NCI-H1417 (cell line): ENCODE measurements at regions not wholly inside any gene's neighbourhood (a gene's known extent, or its start where the extent isn't known, plus 50 kb on each side); places are given as distances from the start of the nearest gene placed in this dataset.
"Not testable (repeated sequence)": the region's sequence is repeated elsewhere in the genome, so short reads cannot be mapped to it uniquely, and the experiment has no call there.

Source experiments
- DNase-seq, 3 experiments: peaks; one replicate each; lab custom pipeline; 2025; lab: John Stamatoyannopoulos, UW

DNA sequence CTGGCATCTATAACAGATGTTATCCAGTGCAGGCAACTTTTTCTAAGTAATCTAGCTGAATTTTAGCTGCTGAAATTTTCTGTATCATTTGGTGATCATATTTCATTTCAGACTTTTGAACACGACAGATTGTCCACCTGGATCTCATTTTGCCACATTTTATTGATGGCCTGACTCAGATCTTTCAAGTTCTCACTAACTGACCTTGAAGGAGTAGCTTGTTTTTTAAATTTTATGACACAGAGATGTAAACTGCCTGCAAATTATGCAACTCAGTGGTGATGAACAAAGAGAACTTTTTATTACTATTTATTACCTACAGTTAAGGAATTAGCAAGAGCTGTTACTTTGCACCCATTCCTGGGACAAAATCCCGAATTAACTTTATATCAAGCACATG lies 366.4 kb downstream of the PAX1 start:
- DNase-seq: no peak

DNA sequence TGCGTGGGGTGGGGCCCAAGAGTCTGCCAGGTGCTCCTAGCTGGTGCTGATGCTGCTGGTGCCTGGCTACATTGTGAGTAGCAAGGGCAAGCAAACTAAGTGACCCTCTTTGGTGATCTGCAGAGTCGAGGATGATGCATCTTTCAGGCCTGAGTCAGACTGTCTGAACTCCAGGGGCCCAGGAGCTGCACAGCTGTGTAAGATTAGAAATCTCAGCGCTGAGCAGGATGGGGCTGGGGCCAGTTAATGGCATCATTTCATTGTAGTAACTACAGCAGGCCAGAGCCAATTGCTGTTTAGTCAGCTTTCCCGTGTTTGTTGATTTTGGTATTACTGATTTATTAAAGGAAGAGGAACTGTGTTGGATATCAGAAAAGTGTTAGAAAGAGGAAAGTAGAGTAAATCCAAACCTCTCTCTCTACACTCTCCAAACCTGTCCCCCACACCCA lies 365.2 kb downstream of the PAX1 start:
- DNase-seq: no peak

DNA sequence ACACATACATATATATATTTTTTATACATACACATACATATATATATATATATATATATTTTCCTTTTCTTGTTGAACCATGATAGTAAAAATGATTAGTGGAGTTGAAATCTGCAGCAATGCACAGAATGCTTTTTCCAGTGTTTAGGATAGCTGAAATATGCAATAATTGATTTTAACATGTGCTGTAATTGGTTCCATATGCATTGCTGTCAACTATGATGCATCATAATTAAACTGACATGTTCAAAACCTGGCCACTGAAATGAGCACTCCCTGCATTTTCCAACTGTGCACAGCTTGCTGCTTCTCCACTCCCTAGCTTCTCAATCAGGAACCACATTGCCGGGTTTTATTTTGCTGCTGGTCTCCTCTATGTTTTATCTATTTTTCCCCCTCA lies 358.3 kb downstream of the PAX1 start:
- DNase-seq: no peak

DNA sequence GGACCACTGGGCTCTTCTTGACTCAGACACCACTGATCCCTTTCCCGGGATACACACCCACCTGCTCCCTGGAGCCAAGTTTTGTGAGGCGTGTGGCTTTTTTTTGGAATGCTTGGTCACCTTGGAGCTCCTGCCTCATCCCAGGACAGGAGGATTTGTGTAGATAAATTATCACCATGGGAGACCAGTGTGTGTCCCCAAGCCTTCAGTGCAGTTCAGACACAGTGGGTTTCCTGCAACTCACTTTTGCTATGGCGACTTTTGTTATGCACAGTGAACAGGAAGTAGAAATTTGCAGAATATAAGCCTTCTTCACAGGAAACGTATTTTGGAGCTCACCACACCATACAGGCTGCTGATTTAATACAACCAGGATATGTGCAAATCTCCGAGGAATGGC lies 357.4 kb downstream of the PAX1 start:
- no peak for DNase-seq

DNA sequence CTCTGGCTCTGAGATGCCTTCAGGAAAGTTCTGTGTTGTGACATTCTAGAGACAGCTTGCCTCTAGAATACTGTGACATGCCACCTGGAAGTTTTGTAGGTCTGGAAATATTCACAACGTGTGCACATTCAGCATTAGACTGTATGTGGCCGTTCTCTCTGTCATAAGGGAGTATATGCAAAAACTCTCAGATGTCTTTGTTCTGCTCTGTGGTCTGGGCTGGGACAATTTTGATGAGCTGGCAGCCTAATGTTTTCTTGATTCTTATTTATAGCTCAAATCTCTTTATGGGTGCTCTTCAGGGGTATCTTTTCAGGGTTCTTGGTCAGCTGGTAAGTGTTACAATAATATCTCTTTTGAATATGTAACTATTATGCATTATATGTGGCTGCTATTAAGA lies 355.1 kb downstream of the PAX1 start:
- no peak for DNase-seq

DNA sequence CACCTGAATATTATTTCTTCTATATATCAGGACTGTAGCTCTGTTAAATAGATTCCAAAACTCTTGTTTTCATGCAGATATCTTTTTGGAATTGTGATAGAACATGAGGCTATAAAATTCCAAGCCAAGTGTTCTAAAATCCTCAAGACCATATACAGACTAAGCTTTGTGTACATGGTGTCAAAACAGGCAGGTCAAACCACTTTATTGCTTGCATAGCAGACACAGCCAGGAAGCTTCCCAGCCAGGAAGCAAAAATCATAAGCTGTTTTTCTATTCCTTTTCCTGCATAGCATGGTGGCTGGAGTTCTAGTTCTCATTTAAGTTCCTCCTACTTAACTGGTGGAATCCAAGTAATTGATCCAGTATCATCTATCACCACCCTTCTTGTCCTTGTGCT lies 353.3 kb downstream of the PAX1 start:
- no peak for DNase-seq

DNA sequence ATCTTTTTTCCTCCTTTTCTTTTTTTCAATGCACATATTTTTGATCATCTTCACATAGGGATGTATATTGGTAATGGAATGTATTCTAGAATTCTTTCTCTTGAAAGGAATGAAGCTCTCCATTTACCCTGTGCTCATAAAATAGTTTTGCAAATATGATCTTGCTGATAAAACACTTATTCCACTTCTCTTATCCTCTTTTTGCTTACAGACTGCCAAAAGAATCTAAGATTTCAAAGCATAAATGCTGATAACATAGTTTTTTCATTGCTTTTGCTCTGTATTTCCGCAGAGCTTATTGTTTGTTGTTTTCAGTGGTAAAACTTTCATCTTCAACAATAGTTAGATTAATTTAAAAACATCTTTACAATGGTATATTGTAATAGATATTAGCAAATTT lies 350.5 kb downstream of the PAX1 start:
- DNase-seq: no peak

DNA sequence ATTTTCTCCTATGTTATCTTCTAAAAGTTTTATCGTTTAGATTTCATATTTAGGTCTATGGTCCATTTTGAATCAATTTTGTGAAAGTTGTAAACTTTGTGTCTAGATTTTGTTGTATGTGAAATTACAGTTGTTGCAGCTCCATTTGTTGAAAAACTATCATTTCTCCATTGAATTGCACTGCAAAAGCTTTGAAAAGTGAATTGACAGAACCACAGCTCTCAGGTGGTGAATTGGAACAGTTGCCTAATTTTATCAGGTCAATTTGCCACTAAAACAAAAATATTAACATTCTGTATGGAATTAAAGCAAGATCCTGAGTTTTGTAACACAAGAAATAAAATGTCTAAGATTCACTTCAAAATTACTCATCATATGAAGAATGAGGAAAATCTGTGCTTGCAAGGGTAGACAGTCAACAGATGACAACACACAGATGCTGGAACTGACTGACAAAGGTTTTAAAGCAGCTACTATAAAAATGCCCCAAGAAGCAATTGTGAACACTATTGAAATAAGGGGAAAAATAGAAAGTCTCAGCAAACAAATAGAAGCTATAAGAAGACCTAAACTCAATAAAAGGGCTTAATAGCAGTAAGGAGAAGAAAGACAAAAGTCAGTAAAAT lies 346.7 kb downstream of the PAX1 start:
- no peak for DNase-seq

DNA sequence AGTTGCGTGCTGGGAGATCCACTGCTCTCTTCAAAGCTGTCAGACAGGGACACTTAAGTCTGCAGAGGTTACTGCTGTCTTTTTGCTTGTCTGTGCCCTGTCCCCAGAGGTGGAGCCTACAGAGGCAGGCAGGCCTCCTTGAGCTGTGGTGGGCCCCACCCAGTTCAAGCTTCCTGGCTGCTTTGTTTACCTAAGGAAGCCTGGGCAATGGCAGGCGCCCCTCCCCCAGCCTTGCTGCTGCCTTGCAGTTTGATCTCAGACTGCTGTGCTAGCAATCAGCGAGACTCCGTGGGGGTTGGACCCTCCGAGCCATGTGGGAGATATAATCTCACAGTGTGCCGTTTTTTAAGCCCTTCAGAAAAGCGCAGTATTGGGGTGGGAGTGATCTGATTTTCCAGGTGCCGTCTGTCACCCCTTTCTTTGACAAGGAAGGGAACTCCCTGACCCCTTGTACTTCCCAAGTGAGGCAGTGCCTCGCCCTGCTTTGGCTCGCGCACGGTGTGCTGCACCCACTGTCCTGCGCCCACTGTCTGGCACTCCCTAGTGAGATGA lies 340.6 kb downstream of the PAX1 start:
- not testable (repeated sequence) for DNase-seq

DNA sequence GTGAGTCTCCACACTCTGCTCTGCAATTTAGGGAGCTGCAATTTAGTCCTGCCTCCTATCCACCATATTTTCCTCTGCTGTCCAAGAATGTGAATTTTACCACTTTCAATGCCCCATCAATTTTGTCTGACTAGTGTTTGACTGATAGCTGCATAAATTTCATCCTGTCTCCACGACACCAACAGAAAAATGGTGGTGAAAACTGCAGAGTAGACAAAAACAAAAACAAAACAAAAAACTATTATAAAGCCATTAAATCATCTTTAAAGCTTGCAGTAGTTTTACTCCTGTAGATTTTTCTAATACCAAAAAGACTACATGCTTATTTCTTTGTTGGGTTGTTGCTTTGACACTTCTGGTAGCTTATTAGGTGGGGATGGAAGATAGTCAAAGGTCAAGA lies 322.0 kb downstream of the PAX1 start:
- no peak for DNase-seq

DNA sequence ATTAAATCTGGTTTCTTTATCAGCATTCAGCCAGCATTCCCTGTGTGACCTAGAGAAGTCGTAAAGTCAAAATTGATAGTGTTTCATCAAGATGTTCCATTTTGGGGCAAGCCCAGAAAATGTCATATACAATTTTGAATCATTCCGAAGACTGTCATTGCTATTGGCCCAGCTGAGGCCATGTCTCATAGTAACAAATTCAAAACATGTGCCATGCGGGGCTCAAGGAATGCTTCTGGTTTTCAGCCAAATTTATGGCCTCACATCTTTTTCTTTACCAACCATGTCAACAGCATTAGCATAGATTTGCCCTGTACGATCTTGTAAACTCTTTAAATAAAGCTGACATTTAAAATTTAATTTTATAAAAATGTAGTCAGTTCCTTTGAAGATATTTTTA lies 314.7 kb downstream of the PAX1 start:
- no peak for DNase-seq

DNA sequence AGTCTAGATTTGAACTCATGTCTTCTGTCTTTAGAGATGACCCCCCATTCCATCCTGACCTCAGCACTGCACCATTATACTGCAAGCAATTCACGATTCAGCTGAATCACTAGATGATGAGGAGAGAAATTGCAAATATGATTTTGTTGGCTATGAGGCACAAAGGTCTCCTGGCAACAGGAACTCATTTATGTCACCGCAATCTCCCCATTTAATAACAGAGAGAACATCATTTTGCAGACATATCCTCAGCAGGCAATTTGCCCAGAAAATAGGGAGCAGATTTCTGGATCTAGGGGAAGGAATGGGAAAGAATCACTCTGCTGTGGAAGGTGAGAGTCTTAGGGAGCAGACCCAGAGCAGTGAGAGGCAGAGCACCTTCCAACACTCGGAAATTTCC lies 303.0 kb downstream of the PAX1 start:
- no peak for DNase-seq

DNA sequence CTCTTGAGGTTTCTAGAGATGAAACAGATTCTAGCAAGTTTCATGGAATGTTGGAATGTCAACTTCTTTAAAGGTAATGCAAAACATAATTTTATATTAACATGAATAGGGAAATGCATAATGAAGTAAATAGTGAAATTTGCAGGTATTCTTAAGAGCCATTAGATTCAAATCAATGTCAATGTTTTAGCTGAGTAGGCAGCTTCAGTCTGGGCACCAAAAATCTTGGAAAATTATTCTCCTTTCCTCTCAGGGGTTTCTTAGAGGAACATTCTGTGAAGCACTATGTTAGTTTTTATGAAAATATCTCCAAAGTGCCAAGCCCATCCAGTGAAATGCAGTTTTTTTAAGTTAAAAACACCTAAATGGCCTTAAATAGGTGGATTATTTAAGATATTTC lies 300.8 kb downstream of the PAX1 start:
- no peak for DNase-seq

DNA sequence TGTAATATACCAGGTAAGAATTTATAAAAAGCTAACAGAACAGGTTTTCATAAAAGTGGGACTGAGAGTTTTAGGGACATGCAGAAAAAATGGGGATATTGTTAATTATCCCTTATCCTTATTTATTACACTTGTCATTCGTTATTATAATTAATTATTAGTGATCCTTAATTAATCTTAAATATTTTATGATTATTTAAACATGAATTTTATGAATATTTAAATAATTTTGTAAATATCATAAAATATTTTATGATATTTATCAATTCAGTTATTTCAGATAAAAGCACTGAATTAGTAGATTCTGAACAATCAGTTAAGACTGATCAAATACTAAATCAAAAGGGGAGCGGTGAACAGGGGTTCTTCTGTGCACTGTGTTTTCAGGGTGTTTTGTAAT lies 300.1 kb downstream of the PAX1 start:
- DNase-seq: no peak

DNA sequence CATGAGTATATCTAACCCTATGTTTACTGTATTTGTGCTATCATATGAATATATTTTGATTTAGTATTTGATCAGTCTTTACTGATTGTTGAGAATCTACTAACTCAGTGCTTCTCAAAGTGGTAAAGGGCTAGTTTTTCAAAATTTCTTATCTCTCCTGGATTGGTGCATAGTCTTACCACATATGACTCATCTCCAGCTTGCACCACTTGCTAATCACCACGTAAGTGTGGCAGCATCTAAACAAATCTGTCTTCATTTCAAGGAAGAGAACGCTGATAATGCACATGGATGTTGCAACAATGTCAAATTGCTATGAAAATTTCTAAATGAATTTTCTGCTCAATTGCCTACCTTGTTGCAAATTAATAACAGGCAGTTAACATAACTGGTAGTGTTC lies 299.5 kb downstream of the PAX1 start:
- DNase-seq: no peak

DNA sequence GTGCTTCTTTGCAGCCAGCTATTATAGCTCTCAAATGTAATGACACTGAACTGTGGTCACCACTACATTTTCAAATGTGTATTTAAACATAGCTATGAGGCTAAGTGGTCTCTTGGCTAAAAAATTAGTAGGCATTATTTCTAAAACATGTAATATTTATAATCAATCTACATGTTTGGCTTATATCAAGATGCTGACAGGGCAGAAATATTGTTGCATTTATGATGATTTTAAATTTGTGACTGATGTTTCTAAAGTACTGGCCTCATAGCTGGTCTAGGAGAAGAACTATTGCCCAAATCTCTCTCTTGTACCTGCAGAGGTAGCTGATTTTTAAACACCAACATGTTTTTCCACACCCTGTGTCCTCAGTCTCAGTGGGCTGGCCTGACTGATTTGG lies 298.2 kb downstream of the PAX1 start:
- DNase-seq: no peak

DNA sequence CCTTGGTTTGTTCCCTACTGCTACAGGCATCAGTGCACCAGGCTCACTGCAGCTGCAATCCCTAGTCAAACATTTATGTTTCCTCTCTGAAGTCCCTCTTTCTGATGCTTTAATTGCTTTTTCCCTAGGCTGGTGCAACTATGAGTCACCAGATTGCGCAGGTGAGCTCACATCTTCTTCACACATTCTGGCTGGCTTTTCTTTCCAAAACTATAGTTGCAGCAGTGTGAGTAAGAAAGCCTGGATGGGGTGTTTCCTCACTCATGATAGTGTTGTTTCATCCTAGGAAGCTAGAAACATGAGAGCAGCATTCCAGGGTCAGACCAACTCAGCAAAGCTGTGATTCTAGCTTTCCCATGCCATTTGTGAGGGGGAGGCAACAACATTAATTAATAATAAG lies 296.4 kb downstream of the PAX1 start:
- DNase-seq: no peak

DNA sequence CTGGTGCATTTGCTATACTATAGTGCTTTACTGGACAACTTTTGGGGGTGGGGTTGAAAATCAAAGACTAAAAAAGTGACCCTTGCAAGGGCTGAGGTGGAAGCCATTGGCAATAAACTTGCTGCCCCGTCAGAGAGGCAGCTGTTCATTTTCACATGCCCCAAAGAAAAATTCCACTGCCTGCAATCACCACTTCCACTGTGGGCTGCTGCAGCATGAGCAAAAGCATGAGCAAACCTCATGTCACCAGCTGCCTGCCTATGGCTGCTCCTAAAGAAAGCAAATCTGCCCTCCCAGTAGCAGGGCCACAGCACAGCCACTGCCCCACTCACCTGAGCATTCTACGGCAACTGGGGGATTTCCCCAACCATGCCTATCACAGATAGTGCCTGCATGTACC lies 290.0 kb downstream of the PAX1 start:
- no peak for DNase-seq

DNA sequence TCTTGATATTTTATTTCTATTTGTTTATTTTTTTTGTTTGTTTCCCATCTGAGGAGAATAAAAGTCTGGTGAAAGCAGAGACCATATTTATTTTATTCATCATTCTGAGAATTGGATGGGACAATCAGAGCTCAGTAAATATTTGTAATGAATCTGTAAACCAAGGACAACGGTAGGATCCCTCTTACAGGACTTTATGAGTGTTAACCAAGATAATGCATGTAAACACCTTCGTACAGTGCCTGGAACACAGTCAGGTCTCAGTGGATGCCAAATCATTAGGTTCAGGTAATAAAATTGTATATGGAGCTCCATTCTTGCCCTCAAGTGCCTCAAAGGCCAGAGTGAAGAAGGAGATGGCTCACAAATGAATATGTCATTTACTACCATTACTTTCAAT lies 288.7 kb downstream of the PAX1 start:
- no peak for DNase-seq

DNA sequence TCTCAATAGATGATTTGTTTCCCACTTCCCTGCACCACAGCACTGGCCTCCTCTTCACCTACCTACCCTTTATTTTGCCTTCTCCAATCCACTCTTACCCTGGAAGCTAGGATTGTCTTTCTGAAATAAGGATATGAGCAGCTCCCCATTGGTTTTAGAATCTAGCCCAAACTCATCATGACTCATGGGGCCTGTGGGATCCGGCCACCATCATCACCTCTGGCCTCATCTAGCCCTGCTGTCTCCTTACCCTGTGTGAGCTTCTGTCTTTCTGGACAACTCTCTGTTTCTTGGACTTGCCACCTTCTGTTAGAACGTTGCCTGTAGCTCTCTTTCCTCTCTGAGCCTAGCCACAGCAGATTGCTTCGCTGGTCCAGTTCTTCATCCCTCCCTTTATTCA lies 277.1 kb downstream of the PAX1 start:
- no peak for DNase-seq

DNA sequence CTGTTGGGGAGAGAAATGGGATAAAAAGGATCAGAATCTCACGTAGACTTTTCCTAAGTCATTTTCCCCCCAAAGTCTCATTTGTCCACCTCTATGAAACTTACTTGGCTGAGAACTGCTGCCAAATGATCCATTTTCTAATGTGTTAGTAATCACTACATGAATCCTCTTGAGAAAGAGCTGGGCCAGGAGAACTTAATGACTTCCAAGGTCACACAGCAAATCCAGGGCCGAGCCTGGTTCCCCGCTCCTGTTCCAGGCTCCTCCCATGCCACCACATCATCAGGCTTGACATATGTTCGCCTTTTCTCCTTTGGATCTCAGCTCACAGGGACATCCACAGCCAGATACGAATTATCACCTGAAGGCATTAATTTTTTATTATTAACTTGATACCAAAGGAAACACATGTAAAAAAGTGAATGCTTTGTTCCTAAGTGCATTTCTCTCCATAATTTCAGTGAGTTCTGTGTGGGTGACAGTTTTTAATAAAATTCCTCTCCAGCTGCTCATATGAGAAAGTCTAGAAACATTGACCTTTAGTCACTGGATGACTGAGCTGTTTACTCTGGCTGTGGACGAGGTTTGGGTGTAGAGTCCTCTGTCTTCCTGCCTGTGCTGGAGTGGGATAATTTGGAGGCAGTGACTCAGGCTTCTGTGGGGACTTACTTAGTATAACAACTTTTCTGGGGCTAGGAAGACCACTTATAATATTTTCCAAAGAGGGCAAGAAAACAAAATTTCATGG lies 276.3 kb downstream of the PAX1 start:
- DNase-seq: no peak

DNA sequence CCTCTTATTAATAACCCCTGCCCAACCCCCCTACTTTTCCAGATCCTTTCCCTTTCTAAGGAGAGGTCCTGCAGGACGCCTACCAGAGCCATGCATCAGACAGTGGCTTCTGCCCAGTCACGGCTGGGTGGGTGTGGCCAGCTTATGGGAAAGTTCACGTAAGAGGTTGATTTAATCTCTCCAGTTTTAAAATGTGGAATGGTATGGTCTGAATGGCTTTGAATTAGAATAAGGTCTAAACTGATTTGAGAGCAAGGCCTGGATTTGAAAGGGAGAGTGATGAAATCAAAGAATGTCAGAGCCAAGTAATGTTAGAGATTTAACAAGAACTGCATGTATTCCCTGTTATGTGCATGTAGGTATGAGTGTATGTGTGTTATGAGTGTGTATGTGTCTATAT lies 275.7 kb downstream of the PAX1 start:
- no peak for DNase-seq

DNA sequence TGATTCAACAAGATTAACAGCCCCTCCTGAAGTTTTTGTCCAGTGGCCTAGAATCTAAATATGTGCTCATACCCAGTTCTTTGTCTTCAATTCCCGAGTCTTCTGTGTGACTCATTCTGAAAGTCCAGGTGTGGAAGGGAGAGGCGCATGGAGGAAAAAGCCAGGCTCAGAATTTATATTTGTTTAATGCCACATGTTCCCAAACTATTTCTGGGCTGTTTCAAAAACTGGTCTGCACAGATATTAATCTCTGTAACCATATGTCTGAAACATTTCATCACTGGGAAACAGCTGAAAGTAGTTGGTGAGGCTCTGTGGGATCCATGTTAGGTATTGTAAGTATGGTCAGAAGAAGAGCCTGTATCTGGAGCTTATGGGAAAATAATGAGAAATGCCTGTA lies 266.0 kb downstream of the PAX1 start:
- DNase-seq: no peak

DNA sequence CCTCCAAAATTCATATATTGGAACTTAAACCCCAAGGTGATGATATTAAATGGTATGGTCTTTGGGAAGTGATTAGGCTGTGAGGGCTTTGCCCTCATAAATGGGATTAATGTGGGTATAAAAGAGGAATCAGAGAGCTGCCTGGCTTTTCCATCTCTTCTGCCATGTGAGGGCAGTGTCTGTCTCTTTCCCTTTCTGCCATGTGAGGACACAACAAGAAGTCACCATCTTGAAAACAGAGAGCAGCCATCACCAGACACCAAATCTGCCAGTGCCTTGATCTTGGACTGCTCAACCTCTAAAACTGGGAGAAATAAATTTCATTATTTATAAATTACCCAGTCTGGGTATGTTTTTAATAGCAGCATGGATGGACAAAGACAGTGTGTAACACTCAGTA lies 263.0 kb downstream of the PAX1 start:
- no peak for DNase-seq
